ENCODE measurements at regions not wholly inside any gene's neighbourhood (a gene's known extent, or its start where the extent isn't known, plus 50 kb on each side); places are given as distances from the start of the nearest gene placed in this dataset.

DNA sequence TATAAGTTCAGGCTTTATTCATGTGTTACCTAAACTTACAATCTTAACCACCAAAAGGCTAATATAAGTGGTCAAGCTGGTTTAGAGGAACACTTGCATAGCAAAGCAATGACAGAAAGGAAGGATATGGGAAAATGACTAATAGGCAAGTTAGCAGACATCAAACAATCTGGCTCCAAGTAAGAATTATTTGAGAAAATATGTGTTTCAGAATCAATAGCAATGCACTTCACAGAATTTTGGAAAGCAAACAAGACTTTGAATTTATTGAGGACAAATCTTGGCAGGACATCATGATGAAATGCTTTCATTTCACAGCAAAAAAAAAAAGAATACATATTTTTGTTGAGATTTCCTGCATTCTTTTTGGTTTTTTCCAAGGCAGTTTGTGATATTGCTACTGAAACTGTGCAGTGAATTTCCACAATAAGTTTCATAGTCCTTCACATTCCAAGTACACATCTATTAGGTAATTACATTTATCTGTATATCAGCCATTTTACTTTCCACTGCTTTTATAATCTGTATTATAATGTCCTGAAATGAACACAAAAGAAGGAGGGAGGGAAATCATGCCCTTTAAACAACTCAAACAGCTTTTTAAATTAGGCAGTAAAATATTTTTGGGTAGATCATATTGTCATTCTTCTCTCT lies 417.9 kb downstream of the NR2F1-AS1 start:
- TF ChIP-seq, protein P1, sequence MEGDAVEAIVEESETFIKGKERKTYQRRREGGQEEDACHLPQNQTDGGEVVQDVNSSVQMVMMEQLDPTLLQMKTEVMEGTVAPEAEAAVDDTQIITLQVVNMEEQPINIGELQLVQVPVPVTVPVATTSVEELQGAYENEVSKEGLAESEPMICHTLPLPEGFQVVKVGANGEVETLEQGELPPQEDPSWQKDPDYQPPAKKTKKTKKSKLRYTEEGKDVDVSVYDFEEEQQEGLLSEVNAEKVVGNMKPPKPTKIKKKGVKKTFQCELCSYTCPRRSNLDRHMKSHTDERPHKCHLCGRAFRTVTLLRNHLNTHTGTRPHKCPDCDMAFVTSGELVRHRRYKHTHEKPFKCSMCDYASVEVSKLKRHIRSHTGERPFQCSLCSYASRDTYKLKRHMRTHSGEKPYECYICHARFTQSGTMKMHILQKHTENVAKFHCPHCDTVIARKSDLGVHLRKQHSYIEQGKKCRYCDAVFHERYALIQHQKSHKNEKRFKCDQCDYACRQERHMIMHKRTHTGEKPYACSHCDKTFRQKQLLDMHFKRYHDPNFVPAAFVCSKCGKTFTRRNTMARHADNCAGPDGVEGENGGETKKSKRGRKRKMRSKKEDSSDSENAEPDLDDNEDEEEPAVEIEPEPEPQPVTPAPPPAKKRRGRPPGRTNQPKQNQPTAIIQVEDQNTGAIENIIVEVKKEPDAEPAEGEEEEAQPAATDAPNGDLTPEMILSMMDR (IDR thresholded peaks at IDR 0.05; ENCODE audit: low read length) = no peak
- TF ChIP-seq EZH2 (IDR thresholded peaks at IDR 0.05; ENCODE audit: borderline replicate concordance, low read length) = no peak

All from OCI-LY1 (cell line).